SK-N-SH (cell line): ENCODE measurements at regions not wholly inside any gene's neighbourhood (a gene's known extent, or its start where the extent isn't known, plus 50 kb on each side); places are given as distances from the start of the nearest gene placed in this dataset.

Experiments
- CTCF ChIA-PET: fragments of 300-600, 350-600 bp; formaldehyde crosslinking; extraction: SDS; loops from one replicate; lab custom pipeline; 2021; lab: Yijun Ruan, JAX
- POLR2A ChIA-PET: fragments of 350-600 bp; sonication (Branson Sonifier 250); formaldehyde crosslinking; extraction: SDS; loops from one replicate; lab custom pipeline; 2020; ENCODE audit warnings: antibody characterized with exemption, inconsistent platforms; lab: Yijun Ruan, JAX
- DNase-seq: peaks from one replicate; pipeline ENCODE4 v3.0.0; 2012
- H2AFZ ChIP-seq: fragments of 200-600 bp; sonication (generic); 2 replicates; pipeline ENCODE4 v1.8.1; 2016; ENCODE audit warnings: antibody characterized with exemption, mild to moderate bottlenecking, low read depth
- H3F3A ChIP-seq: fragments of 200-600 bp; sonication (generic); replicated peaks from 2 replicates; pipeline ENCODE3; 2016; ENCODE audit warnings: antibody characterized with exemption, mild to moderate bottlenecking; ENCODE audit not compliant: insufficient read depth
- H3K27ac ChIP-seq, 2 experiments: fragments of 200-500 bp in 1 of 2; fragments of 200-600 bp in 1 of 2; sonication (Bioruptor generic) in 1 of 2; sonication (generic), shearing (Covaris generic) in 1 of 2; 2 replicates each; pipeline versions ENCODE4 v1.5.1 to v1.6.1; 2014 to 2016; ENCODE audit warnings: low read depth in 2 of 2, inconsistent platforms in 1 of 2, low read length in 1 of 2, mild to moderate bottlenecking in 1 of 2, mixed read lengths in 1 of 2
- H3K27me3 ChIP-seq: fragments of 200-600 bp; sonication (generic), shearing (Covaris generic); 2 replicates; pipeline ENCODE4 v1.6.1; 2016; ENCODE audit warnings: mixed run types; ENCODE audit not compliant: insufficient read depth
- H3K36me3 ChIP-seq, 2 experiments: fragments of 200-500 bp in 1 of 2; fragments of 200-600 bp in 1 of 2; sonication (Bioruptor generic) in 1 of 2; sonication (generic) in 1 of 2; replicated peaks in 1 of 2; 2 replicates each; pipeline versions ENCODE3 to v1.5.1; 2014 to 2016; ENCODE audit warnings: low read length in 1 of 2, mild to moderate bottlenecking in 1 of 2; ENCODE audit not compliant: insufficient read depth in 2 of 2, control insufficient read depth in 1 of 2
- H3K4me1 ChIP-seq, 2 experiments: fragments of 200-500 bp in 1 of 2; fragments of 200-600 bp in 1 of 2; sonication (Bioruptor generic) in 1 of 2; sonication (generic), shearing (Covaris generic) in 1 of 2; 2 replicates each; pipeline versions ENCODE4 v1.5.1 to v1.6.1; 2014 to 2016; ENCODE audit warnings: low read depth in 1 of 2, low read length in 1 of 2, mixed run types in 1 of 2; ENCODE audit not compliant: insufficient read depth in 2 of 2, control insufficient read depth in 1 of 2
- H3K4me2 ChIP-seq: fragments of 200-600 bp; sonication (generic), shearing (Covaris generic); 2 replicates; pipeline ENCODE4 v1.6.1; 2017; ENCODE audit warnings: mixed run types
- H3K4me3 ChIP-seq, 2 experiments: fragments of 200-500 bp in 1 of 2; fragments of 200-600 bp in 1 of 2; sonication (Bioruptor generic) in 1 of 2; sonication (generic), shearing (Covaris generic) in 1 of 2; 2 replicates each; pipeline versions ENCODE4 v1.5.1 to v1.8.1; 2014 to 2016; ENCODE audit warnings: low read depth in 2 of 2, inconsistent platforms in 1 of 2, low read length in 1 of 2, mild to moderate bottlenecking in 1 of 2, mixed read lengths in 1 of 2, moderate library complexity in 1 of 2
- H3K79me2 ChIP-seq: fragments of 200-600 bp; sonication (generic); 2 replicates; pipeline ENCODE4 v1.8.1; 2017; ENCODE audit warnings: mild to moderate bottlenecking; ENCODE audit not compliant: insufficient read depth
- H3K9ac ChIP-seq: fragments of 200-600 bp; sonication (generic); 2 replicates; pipeline ENCODE4 v1.6.1; 2017; ENCODE audit warnings: mixed run types
- H3K9me2 ChIP-seq: fragments of 200-600 bp; sonication (generic); 2 replicates; pipeline ENCODE4 v1.6.1; 2017; ENCODE audit warnings: mixed run types
- H3K9me3 ChIP-seq: fragments of 200-600 bp; sonication (generic); 2 replicates; pipeline ENCODE4 v1.6.1; 2017; ENCODE audit warnings: mixed run types, mild to moderate bottlenecking, moderate library complexity
- H4K20me1 ChIP-seq: fragments of 200-600 bp; sonication (generic); 2 replicates; pipeline ENCODE4 v1.6.1; 2017; ENCODE audit warnings: mild to moderate bottlenecking, mixed run types; ENCODE audit not compliant: insufficient read depth
- CHD2 ChIP-seq: fragments of 150-350 bp; IDR thresholded peaks from 2 replicates; pipeline ENCODE4 v1.6.1; 2018; ENCODE audit warnings: low read length; ENCODE audit not compliant: partially characterized antibody
- GABPA ChIP-seq: IDR thresholded peaks from 2 replicates; pipeline ENCODE4 v1.4.0; 2012; ENCODE audit warnings: low read depth, mild to moderate bottlenecking
- GATA2 ChIP-seq: sonication (generic); formaldehyde crosslinking; IDR thresholded peaks from 2 replicates; pipeline ENCODE4 v1.5.0; 2020; ENCODE audit warnings: mild to moderate bottlenecking, missing genetic modification reagents
- MXI1 ChIP-seq: IDR thresholded peaks from 2 replicates; pipeline ENCODE4 v1.6.1; 2012; ENCODE audit warnings: mild to moderate bottlenecking, low read depth, low read length, improper control_type of control experiment
- NRF1 ChIP-seq: IDR thresholded peaks from 2 replicates; pipeline ENCODE4 v1.6.1; 2012; ENCODE audit warnings: low read depth, mild to moderate bottlenecking, low read length
- RXRA ChIP-seq: IDR thresholded peaks from 2 replicates; pipeline ENCODE4 v1.4.0; 2012; ENCODE audit warnings: low read depth, mild to moderate bottlenecking, borderline replicate concordance
- SIN3A ChIP-seq: IDR thresholded peaks from 2 replicates; pipeline ENCODE4 v1.6.1; 2012; ENCODE audit warnings: low read depth, mild to moderate bottlenecking, low read length, moderate library complexity, borderline replicate concordance
- SMC3 ChIP-seq: IDR thresholded peaks from 2 replicates; pipeline ENCODE4 v1.6.1; 2012; ENCODE audit warnings: low read depth, low read length, improper control_type of control experiment
- USF1 ChIP-seq: IDR thresholded peaks from 2 replicates; pipeline ENCODE4 v1.4.0; 2012; ENCODE audit warnings: low read depth, borderline replicate concordance
- WGBS: methylation state at CpG from one replicate; pipeline ENCODE4 v1.1.6; 2017; ENCODE audit warnings: low lambda C conversion rate; 5-methylcytosine and 5-hydroxymethylcytosine counted together
- TF ChIP-seq, protein P1 (sequence below): fragments of 150-350 bp; IDR thresholded peaks from 2 replicates; pipeline ENCODE4 v1.6.1; 2017; ENCODE audit warnings: antibody characterized with exemption, low read length, low read depth, borderline replicate concordance

- TF ChIP-seq SMC3 (no peak), USF1 (no peak), NRF1 (no peak), CHD2 (no peak), GATA2 (CRISPR knock-in tag) (no peak), SIN3A (no peak), GABPA (no peak)
Measured at GRCh38 chr4:1472148-1472797, 66.0 kb upstream of the NKX1-1 start (continued).

- Histone ChIP-seq H2AFZ (no peak overlapping the region), H3K36me3 (no peaks in the 10 kb centered on the region), H3K79me2 (no peaks in the 10 kb centered on the region), H4K20me1 (no peaks in the 10 kb centered on the region), H3K9me3 (no peaks in the 10 kb centered on the region), H3F3A (no peaks in the 10 kb centered on the region), H3K4me3 (no peak overlapping the region)
- POLR2A ChIA-PET, result no interaction called here
- no peak for TF ChIP-seq MXI1
- TF ChIP-seq, protein P1, sequence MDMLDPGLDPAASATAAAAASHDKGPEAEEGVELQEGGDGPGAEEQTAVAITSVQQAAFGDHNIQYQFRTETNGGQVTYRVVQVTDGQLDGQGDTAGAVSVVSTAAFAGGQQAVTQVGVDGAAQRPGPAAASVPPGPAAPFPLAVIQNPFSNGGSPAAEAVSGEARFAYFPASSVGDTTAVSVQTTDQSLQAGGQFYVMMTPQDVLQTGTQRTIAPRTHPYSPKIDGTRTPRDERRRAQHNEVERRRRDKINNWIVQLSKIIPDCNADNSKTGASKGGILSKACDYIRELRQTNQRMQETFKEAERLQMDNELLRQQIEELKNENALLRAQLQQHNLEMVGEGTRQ, result no peak
- TF ChIP-seq RXRA, result no peak
- TF ChIP-seq USF1, result no peak
- TF ChIP-seq, all 33 proteins: peak for 0
- CTCF ChIA-PET, result interaction anchor here (1.5 kb wide), 1 partner anchor 41 kb away, joined by 3 read pairs; no protein-coding TSS in a partner anchor
- no peak overlapping the region for H3K9ac ChIP-seq
- 20% methylated on average over 17 of the region's 55 CpGs for WGBS
- no peaks in the 10 kb centered on the region for H3K9me2 ChIP-seq
- no peaks in the 10 kb centered on the region; a peak in 1 of 4 replicates for H3K4me1 ChIP-seq
- DNase-seq, result peak; percentile 37
- peaks cover 26% of the 10 kb centered on the region for H3K27me3 ChIP-seq
- H3K4me2 ChIP-seq, result no peak overlapping the region
- H3K27ac ChIP-seq, result no peak overlapping the region
Measured at GRCh38 chr4:1471443-1472147, 65.4 kb upstream of the NKX1-1 start.
